Caco-2 (cell line): ENCODE measurements at regions not wholly inside any gene's neighbourhood (a gene's known extent, or its start where the extent isn't known, plus 50 kb on each side); places are given as distances from the start of the nearest gene placed in this dataset.

ENCODE experiments used
- BruUV-seq: library from RNA; stranded (reverse); fragments of 400-500 nt; replicated peaks from 2 replicates; lab custom pipeline; 2021; lab: Mats Ljungman, UMichigan
- CTCF ChIA-PET: fragments of 300-600 bp; sonication (Branson Sonifier 250); formaldehyde crosslinking; loops from one replicate; lab custom pipeline; 2022; ENCODE audit warnings: antibody characterized with exemption; lab: Charles Lee
- POLR2A ChIA-PET: fragments of 300-600 bp; sonication (Branson Sonifier 250); formaldehyde crosslinking; loops from one replicate; lab custom pipeline; 2022; ENCODE audit warnings: antibody characterized with exemption; lab: Charles Lee
- DNase-seq, 2 experiments: peaks; one replicate each; pipeline versions ENCODE4 v3.0.0 to v3.0.0-alpha.2; 2020 to 2022
- H3K27me3 ChIP-seq: replicated peaks from 2 replicates; pipeline ENCODE4 v1.6.0; 2011; ENCODE audit warnings: low read length; ENCODE audit not compliant: control insufficient read depth, insufficient read depth
- H3K36me3 ChIP-seq: 2 replicates; pipeline ENCODE4 v1.5.1; 2011; ENCODE audit warnings: low read length; ENCODE audit not compliant: control insufficient read depth, insufficient read depth
- H3K4me1 ChIP-seq: fragments of 250-450 bp; sonication (Bioruptor Pico); 2 replicates; pipeline ENCODE4 v1.5.1; 2020; ENCODE audit warnings: mild to moderate bottlenecking
- H3K4me3 ChIP-seq: 2 replicates; pipeline ENCODE4 v1.5.1; 2011; ENCODE audit warnings: low read depth, mild to moderate bottlenecking, control low read depth, low read length
- H3K9me3 ChIP-seq: fragments of 250-450 bp; sonication (Bioruptor Pico); 2 replicates; pipeline ENCODE4 v1.5.1; 2020; ENCODE audit warnings: mild to moderate bottlenecking, moderate library complexity
- H3K27ac Mint-ChIP-seq: one replicate; pipeline ENCODE4 v1.8.0; 2022; ENCODE audit warnings: mixed read lengths; ENCODE audit not compliant: unreplicated experiment
- H3K27me3 Mint-ChIP-seq: one replicate; pipeline ENCODE4 v1.8.0; 2022; ENCODE audit warnings: mixed read lengths; ENCODE audit not compliant: insufficient read depth, unreplicated experiment
- H3K36me3 Mint-ChIP-seq: one replicate; pipeline ENCODE4 v1.8.0; 2022; ENCODE audit warnings: mild to moderate bottlenecking, mixed read lengths; ENCODE audit not compliant: insufficient read depth, unreplicated experiment
- H3K4me1 Mint-ChIP-seq: one replicate; pipeline ENCODE4 v1.8.0; 2022; ENCODE audit warnings: low read depth, mixed read lengths; ENCODE audit not compliant: unreplicated experiment
- H3K4me3 Mint-ChIP-seq: one replicate; pipeline ENCODE4 v1.8.0; 2022; ENCODE audit warnings: mild to moderate bottlenecking, moderate library complexity, mixed read lengths; ENCODE audit not compliant: unreplicated experiment
- H3K9me3 Mint-ChIP-seq: one replicate; pipeline ENCODE4 v1.8.0; 2022; ENCODE audit warnings: mixed read lengths; ENCODE audit not compliant: unreplicated experiment
- CTCF ChIP-seq, 2 experiments: fragments of 200-600 bp in 1 of 2; IDR thresholded peaks; 1 replicate in 1 of 2; 2 replicates in 1 of 2; pipeline versions ENCODE4 v1.5.1 to v1.8.0; 2011 to 2022; ENCODE audit warnings: antibody characterized with exemption in 1 of 2, control low read depth in 1 of 2, inconsistent platforms in 1 of 2, low read depth in 1 of 2, low read length in 1 of 2, mild to moderate bottlenecking in 1 of 2, moderate library complexity in 1 of 2; ENCODE audit not compliant: insufficient read depth in 1 of 2, severe bottlenecking in 1 of 2, unreplicated experiment in 1 of 2
- intact Hi-C: fragments of 100-400 bp; cut with micrococcal nuclease; formaldehyde crosslinking; loops from one replicate; pipeline ENCODE4 v1.10.0; 2022; ENCODE audit not compliant: unreplicated experiment

GRCh38 chr7:24404315-24404714, 120.3 kb downstream of the NPY start:
- Histone ChIP-seq H3K4me1 (peaks cover 11% of the 10 kb centered on the region; the same call in 1 of the 2 replicates), H3K4me3 (no peak overlapping the region), H3K27me3 (no peaks in the 10 kb centered on the region), H3K36me3 (no peaks in the 10 kb centered on the region), H3K9me3 (no peaks in the 10 kb centered on the region)
- H3K9me3 Mint-ChIP-seq = no peaks in the 10 kb centered on the region
- H3K27ac Mint-ChIP-seq = no peak overlapping the region
- intact Hi-C loops = loop anchor here (5.0 to 10.0 kb wide), 2 partner anchors 90 to 168 kb away; partner anchors contain the start of gene PALS2
- no peak for DNase-seq
- TF ChIP-seq CTCF (IDR thresholded peaks at IDR 0.05; ENCODE audit: insufficient read depth in 1 of 2, low read depth in 1 of 2, low read length in 1 of 2, severe bottlenecking in 1 of 2, unreplicated experiment in 1 of 2) = no peak
- CTCF ChIA-PET = no interaction called here
- H3K4me3 Mint-ChIP-seq = no peak overlapping the region
- peaks cover 6% of the 10 kb centered on the region for H3K4me1 Mint-ChIP-seq
- H3K27me3 Mint-ChIP-seq = no peaks in the 10 kb centered on the region
- POLR2A ChIA-PET = no interaction called here
- no TSS peak for BruUV-seq
- no peaks in the 10 kb centered on the region for H3K36me3 Mint-ChIP-seq

GRCh38 chr7:24405002-24405401, 121.0 kb downstream of the NPY start:
- H3K27me3 ChIP-seq = no peaks in the 10 kb centered on the region
- BruUV-seq = no TSS peak
- intact Hi-C loops = loop anchor here (10.0 kb wide), 1 partner anchor 90 kb away; no protein-coding TSS in a partner anchor
- peaks cover 11% of the 10 kb centered on the region; the same call in 1 of the 2 replicates for H3K4me1 ChIP-seq
- no peaks in the 10 kb centered on the region for H3K27me3 Mint-ChIP-seq
- no peak overlapping the region for H3K4me3 Mint-ChIP-seq
- no peak overlapping the region for H3K27ac Mint-ChIP-seq
- H3K36me3 Mint-ChIP-seq = no peaks in the 10 kb centered on the region
- H3K36me3 ChIP-seq = no peaks in the 10 kb centered on the region
- no peaks in the 10 kb centered on the region for H3K9me3 Mint-ChIP-seq
- TF ChIP-seq CTCF (IDR thresholded peaks at IDR 0.05; ENCODE audit: insufficient read depth in 1 of 2, low read depth in 1 of 2, low read length in 1 of 2, severe bottlenecking in 1 of 2, unreplicated experiment in 1 of 2) = no peak
- CTCF ChIA-PET = no interaction called here
- H3K4me3 ChIP-seq = no peak overlapping the region
- peaks cover 6% of the 10 kb centered on the region for H3K4me1 Mint-ChIP-seq
- DNase-seq = no peak
- no peaks in the 10 kb centered on the region for H3K9me3 ChIP-seq
- POLR2A ChIA-PET = no interaction called here

GRCh38 chr7:24406053-24406788, 122.2 kb downstream of the NPY start:
- TF ChIP-seq CTCF (IDR thresholded peaks at IDR 0.05; ENCODE audit: insufficient read depth in 1 of 2, low read depth in 1 of 2, low read length in 1 of 2, severe bottlenecking in 1 of 2, unreplicated experiment in 1 of 2) = no peak
- BruUV-seq = no TSS peak
- no peak overlapping the region for H3K4me3 ChIP-seq
- DNase-seq = no peak
- CTCF ChIA-PET = interaction anchor here (1.0 kb wide), 1 partner anchor 88 kb away, joined by 3 read pairs; no protein-coding TSS in a partner anchor
- Mint-ChIP-seq H3K9me3 (no peaks in the 10 kb centered on the region), H3K4me1 (no peaks in the 10 kb centered on the region), H3K4me3 (no peak overlapping the region), H3K27ac (no peak overlapping the region), H3K27me3 (no peaks in the 10 kb centered on the region), H3K36me3 (no peaks in the 10 kb centered on the region)
- H3K9me3 ChIP-seq = no peaks in the 10 kb centered on the region
- no peaks in the 10 kb centered on the region for H3K27me3 ChIP-seq
- H3K4me1 ChIP-seq = peaks cover 11% of the 10 kb centered on the region; the same call in 1 of the 2 replicates
- no peaks in the 10 kb centered on the region for H3K36me3 ChIP-seq
- intact Hi-C loops = loop anchor here (10.0 kb wide), 1 partner anchor 89 kb away; no protein-coding TSS in a partner anchor
- POLR2A ChIA-PET = no interaction called here
